NOMO-1 treated with dmso at 0.1 percent for 144 hours (cell line): ENCODE measurements at regions not wholly inside any gene's neighbourhood (a gene's known extent, or its start where the extent isn't known, plus 50 kb on each side); places are given as distances from the start of the nearest gene placed in this dataset.

Experiments used
- DNase-seq: peaks from one replicate; lab custom pipeline; 2025; ENCODE audit not compliant: unreplicated experiment; lab: John Stamatoyannopoulos, UW

DNA sequence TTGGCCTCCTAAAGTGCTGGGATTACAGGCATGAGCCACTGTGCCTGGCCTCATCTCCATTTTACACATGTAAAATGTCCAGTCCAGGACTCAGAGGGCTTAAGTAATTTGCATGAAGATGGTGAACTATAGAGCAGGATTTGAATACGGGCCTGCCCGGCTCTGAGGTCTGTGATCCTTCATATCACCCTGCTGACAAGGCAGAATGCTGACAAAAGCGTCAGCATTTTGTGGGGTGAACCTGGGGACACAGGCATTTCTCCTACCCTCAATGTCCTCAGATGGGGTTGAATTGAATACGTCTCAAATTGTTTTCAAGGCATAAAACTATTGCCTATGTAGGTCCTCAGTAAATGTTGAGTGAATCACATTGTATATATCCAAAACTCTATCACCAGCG lies 57.2 kb upstream of the GATA6 start:
- no peak for DNase-seq

DNA sequence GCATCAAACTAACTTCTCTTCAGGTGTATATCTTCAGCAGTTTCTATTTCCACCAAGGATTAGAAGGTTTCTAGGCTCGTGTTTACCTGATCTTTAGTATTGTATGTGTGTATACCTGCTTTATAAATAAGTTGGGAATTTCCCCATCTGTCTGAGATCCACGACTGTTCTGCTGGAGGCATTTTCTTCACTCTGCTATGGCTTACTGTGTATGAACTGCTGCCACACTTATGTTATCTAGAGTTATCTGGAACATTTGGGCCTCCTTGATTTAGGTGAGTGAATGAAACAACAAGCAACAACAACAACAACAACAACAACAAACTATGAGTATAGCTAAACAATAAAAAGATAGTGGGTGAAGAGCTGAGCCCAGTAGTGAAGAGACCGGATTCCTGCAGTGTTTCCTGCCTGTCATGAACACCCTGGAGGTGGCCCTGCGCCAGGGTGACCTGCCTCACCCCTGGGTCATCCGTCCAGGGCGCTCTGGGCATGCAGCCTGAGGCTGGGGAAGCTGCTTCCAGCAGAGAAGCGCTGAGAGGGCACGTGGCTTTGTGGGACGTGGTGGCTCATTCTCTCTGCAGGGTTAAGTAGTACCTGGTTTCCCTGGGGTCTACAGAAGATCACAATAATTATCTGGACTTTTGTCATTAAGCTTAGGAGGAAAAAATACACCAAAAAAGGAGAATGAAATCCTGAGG lies 56.1 kb upstream of the GATA6 start:
- DNase-seq, result no peak

DNA sequence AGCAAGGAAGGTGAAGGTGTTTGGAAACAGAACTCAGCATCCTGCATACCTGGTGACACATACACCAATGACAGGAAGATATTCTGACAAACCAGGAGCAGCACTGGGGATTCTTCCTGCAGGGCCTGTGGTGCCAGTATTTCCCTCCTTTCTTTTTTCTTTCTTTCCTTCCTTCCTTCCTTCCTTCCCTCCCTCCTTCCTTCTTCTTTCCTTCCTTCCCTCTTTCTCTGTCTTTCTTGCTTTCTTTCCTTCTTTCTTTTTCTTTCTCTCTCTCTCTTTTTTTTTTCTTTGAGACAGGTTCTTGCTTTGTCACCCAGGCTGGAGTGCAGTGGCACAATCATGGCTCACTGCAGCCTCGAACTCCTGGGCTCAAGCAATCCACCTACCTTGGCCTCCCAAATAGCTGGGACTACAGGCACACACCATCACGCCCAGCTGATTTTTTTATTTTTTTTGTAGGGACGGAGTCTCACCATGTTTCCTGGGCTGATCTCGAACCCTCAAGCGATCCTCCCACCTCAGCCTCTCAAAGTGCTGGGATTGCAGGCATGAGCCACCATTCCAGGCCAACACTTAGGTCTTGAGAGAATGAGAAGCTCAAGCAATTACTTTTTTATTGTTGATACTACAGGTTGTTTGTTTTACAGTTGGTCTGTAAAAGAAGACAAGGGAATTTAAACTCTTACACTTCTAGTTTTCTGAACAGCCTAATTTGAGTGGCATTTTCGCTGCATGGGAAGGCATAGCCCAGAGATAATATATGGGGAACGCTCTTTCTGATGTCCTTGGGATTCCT lies 54.7 kb upstream of the GATA6 start:
- DNase-seq, result no peak

DNA sequence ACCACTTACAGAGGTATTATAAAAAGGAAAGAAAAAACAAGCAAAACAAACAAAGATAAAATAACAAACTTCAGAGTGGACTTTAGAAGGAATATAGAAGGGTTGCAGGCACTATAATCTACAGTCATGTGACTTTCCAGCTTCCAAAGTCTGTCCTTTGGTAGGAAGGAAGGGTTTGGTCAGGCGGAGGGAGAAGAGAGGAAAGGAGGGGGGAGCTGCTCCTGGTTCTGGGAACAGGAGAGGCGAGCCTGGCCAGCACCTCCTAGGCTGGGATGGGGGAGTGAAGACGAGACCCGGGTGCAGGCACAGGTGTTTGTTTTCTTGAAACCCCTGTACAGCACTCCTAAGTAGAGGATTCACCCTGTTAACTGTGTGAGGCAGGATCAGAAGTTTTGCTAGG lies 53.8 kb upstream of the GATA6 start:
- DNase-seq, result no peak
